Activated B cell treated with CpG ODN at 0.5 μM for 24 hours (primary cell): ENCODE measurements at regions not wholly inside any gene's neighbourhood (a gene's known extent, or its start where the extent isn't known, plus 50 kb on each side); places are given as distances from the start of the nearest gene placed in this dataset.

Source experiments
- ATAC-seq: fragments of 200-7000 bp; cut with Tn5 transposase; one replicate; pipeline ENCODE4 v1.10.0; 2021; ENCODE audit warnings: low read depth, mild to moderate bottlenecking, moderate library complexity
- CTCF ChIA-PET: fragments of 350-600 bp; sonication (Branson Sonifier 250); formaldehyde crosslinking; loops from one replicate; lab custom pipeline; 2021; ENCODE audit warnings: antibody characterized with exemption; lab: Charles Lee
- POLR2A ChIA-PET: fragments of 350-600 bp; sonication (Branson Sonifier 250); formaldehyde crosslinking; loops from one replicate; lab custom pipeline; 2021; ENCODE audit warnings: antibody characterized with exemption; lab: Charles Lee
- DNase-seq: peaks from one replicate; pipeline ENCODE4 v3.0.0; 2022
- H3K27ac Mint-ChIP-seq: one replicate; pipeline ENCODE4 v1.8.0; 2020; ENCODE audit warnings: mixed read lengths
- H3K27me3 Mint-ChIP-seq: one replicate; pipeline ENCODE4 v1.8.0; 2021; ENCODE audit warnings: mixed read lengths
- H3K36me3 Mint-ChIP-seq: one replicate; pipeline ENCODE4 v1.8.0; 2021; ENCODE audit warnings: low read depth, mixed read lengths
- H3K4me1 Mint-ChIP-seq: one replicate; pipeline ENCODE4 v1.8.0; 2021; ENCODE audit warnings: mixed read lengths
- H3K4me3 Mint-ChIP-seq: one replicate; pipeline ENCODE4 v1.8.0; 2020; ENCODE audit warnings: mild to moderate bottlenecking, mixed read lengths
- H3K9me3 Mint-ChIP-seq: one replicate; pipeline ENCODE4 v1.8.0; 2020; ENCODE audit warnings: mixed read lengths
- CTCF ChIP-seq: fragments of 200-600 bp; IDR thresholded peaks from one replicate; pipeline ENCODE4 v1.8.0; 2022; ENCODE audit warnings: antibody characterized with exemption, mild to moderate bottlenecking
- intact Hi-C: fragments of 100-400 bp; cut with micrococcal nuclease; formaldehyde crosslinking; loops from one replicate; pipeline ENCODE4 v1.15.1; 2024

GRCh38 chr12:92226071-92226661 lies 80.5 kb upstream of the BTG1 start:
- ATAC-seq (no peak), DNase-seq (no peak)
- POLR2A ChIA-PET = interaction anchor here (0.5 to 1.1 kb wide), 3 partner anchors 54 to 267 kb away, joined by 3 to 5 read pairs (median 4); no protein-coding TSS in a partner anchor
- no peaks in the 10 kb centered on the region for H3K9me3 Mint-ChIP-seq
- CTCF ChIA-PET = no interaction called here
- TF ChIP-seq CTCF = no peak
- no peaks in the 10 kb centered on the region for H3K36me3 Mint-ChIP-seq
- intact Hi-C loops = no loop called here
- no peak overlapping the region for H3K27ac Mint-ChIP-seq
- H3K27me3 Mint-ChIP-seq = no peaks in the 10 kb centered on the region
- H3K4me3 Mint-ChIP-seq = no peak overlapping the region
- no peaks in the 10 kb centered on the region for H3K4me1 Mint-ChIP-seq

- no peaks in the 10 kb centered on the region for H3K4me1 Mint-ChIP-seq
- CTCF ChIA-PET = no interaction called here
- POLR2A ChIA-PET = no interaction called here
- no peak for ATAC-seq
- no peak overlapping the region for H3K4me3 Mint-ChIP-seq
- no peak for DNase-seq
- no peak for TF ChIP-seq CTCF
- H3K27ac Mint-ChIP-seq = no peak overlapping the region
- intact Hi-C loops = loop anchor here (5.0 kb wide), 1 partner anchor 38 kb away; no protein-coding TSS in a partner anchor
- H3K9me3 Mint-ChIP-seq = no peaks in the 10 kb centered on the region
- H3K36me3 Mint-ChIP-seq = no peaks in the 10 kb centered on the region
- no peaks in the 10 kb centered on the region for H3K27me3 Mint-ChIP-seq
These were observed 79.2 kb upstream of the BTG1 start for GRCh38 chr12:92224685-92225331.

GRCh38 chr12:92223481-92223880 lies 77.8 kb upstream of the BTG1 start:
- no peak for TF ChIP-seq CTCF
- Mint-ChIP-seq H3K27me3 (no peaks in the 10 kb centered on the region), H3K36me3 (no peaks in the 10 kb centered on the region), H3K27ac (no peak overlapping the region), H3K4me3 (no peak overlapping the region), H3K4me1 (peaks cover 8% of the 10 kb centered on the region), H3K9me3 (no peaks in the 10 kb centered on the region)
- no peak for DNase-seq
- ATAC-seq = no peak
- ChIA-PET CTCF (no interaction called here), POLR2A (no interaction called here)
- intact Hi-C loops = loop anchor here (5.0 kb wide), 1 partner anchor 36 kb away; no protein-coding TSS in a partner anchor

- H3K36me3 Mint-ChIP-seq = no peaks in the 10 kb centered on the region
- no peak for TF ChIP-seq CTCF
- ChIA-PET POLR2A (no interaction called here), CTCF (no interaction called here)
- H3K9me3 Mint-ChIP-seq = no peaks in the 10 kb centered on the region
- peaks cover 17% of the 10 kb centered on the region for H3K4me1 Mint-ChIP-seq
- H3K27ac Mint-ChIP-seq = no peak overlapping the region
- no peak for ATAC-seq
- H3K27me3 Mint-ChIP-seq = no peaks in the 10 kb centered on the region
- H3K4me3 Mint-ChIP-seq = no peak overlapping the region
- no peak for DNase-seq
- intact Hi-C loops = loop anchor here (5.0 kb wide), 1 partner anchor 34 kb away; no protein-coding TSS in a partner anchor
These were observed 76.1 kb upstream of the BTG1 start for GRCh38 chr12:92221656-92222315.
